ENCODE measurements at regions not wholly inside any gene's neighbourhood (a gene's known extent, or its start where the extent isn't known, plus 50 kb on each side); places are given as distances from the start of the nearest gene placed in this dataset.

GRCh38 chr1:105795741-105796140, 1260.7 kb upstream of the PRMT6 start:
- TF ChIP-seq EZH2phosphoT487 (IDR thresholded peaks at IDR 0.05; ENCODE audit: borderline replicate concordance) (no peak), CTCF (conservative IDR thresholded peaks at IDR 0.05; ENCODE audit: low read length) (no peak)
